ENCODE measurements at regions not wholly inside any gene's neighbourhood (a gene's known extent, or its start where the extent isn't known, plus 50 kb on each side); places are given as distances from the start of the nearest gene placed in this dataset.

DNA sequence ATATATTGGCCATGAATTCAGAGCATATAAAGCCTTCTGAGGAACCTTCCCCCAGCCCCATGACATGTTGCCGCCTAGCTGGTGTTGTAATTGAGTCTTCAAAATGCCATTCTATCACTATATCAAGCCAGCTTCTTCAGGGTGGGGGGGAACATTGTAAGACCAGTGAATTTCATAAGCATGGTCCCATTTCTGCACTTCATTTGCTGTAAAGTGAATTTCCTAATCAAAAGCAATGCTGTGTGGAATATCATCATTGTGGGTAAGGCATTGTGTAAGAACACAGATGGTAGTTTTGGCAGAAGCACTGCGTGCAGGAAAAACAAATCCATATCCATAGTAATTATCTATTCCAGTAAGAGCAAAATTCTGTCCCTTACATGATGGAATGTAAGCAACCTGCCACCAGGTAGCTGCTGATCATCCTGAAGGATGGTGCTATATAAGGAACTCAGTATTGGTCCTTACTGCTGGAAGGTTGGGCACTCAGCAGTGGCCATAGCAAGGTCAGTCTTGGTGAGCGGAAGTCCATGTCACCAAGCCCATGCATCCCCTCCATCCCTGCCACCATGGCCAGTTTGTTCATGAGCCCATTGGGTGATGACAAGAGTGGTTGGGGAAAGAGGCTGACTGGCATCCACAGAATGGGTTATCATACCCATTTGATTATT lies 159.4 kb downstream of the COPS8 start:
- no peak overlapping the region for H2AFZ ChIP-seq (ENCODE audit: low read depth, low read length)
- dilution Hi-C loops (cut with MboI; ENCODE audit: extremely low pct_ligation_motif_present, low sequenced_read_pairs) (no loop called here), intact Hi-C loops (cut with micrococcal nuclease) (no loop called here)
- H3K79me2 ChIP-seq (ENCODE audit: control insufficient read depth, insufficient read depth, low read length) = no peaks in the 10 kb centered on the region
- H3K4me3 ChIP-seq (replicated peaks in 1 of 3; ENCODE audit: insufficient read depth in 1 of 3, low read depth in 1 of 3, low read length in 3 of 3) = no peak overlapping the region
- no peaks in the 10 kb centered on the region for H3K9me1 ChIP-seq (replicated peaks; ENCODE audit: control insufficient read depth, extremely low read depth, insufficient read depth, low read length)
- no peaks in the 10 kb centered on the region for H4K20me1 ChIP-seq (replicated peaks; ENCODE audit: control insufficient read depth, extremely low read depth, insufficient read depth, low read length)
- H3K4me2 ChIP-seq (ENCODE audit: insufficient read depth, low read length) = no peak overlapping the region
- no peak overlapping the region for H3K9ac ChIP-seq (replicated peaks; ENCODE audit: extremely low read depth, insufficient read depth, low read length)
- no peak for TF ChIP-seq POLR2AphosphoS5 (IDR thresholded peaks at IDR 0.05; ENCODE audit: insufficient read depth, low read depth, low read length)
- no peak for TF ChIP-seq EZH2 (IDR thresholded peaks at IDR 0.05; ENCODE audit: borderline replicate concordance, low read depth, low read length, severe bottlenecking)
- no peak for TF ChIP-seq MYC (IDR thresholded peaks at IDR 0.05; ENCODE audit: low read depth, low read length)
- no peak for TF ChIP-seq GATA2 (IDR thresholded peaks at IDR 0.05; ENCODE audit: insufficient read depth, insufficient read length, low read depth, low read length)
- TF ChIP-seq, protein P1, sequence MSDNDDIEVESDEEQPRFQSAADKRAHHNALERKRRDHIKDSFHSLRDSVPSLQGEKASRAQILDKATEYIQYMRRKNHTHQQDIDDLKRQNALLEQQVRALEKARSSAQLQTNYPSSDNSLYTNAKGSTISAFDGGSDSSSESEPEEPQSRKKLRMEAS (IDR thresholded peaks at IDR 0.05; ENCODE audit: insufficient read depth, insufficient read length) = no peak
- no peak for TF ChIP-seq POLR2A (IDR thresholded peaks at IDR 0.05; ENCODE audit: low read depth, low read length)
- TF ChIP-seq JUN (IDR thresholded peaks at IDR 0.05; ENCODE audit: borderline replicate concordance, insufficient read depth, insufficient read length, low read depth) = no peak
- TF ChIP-seq CTCF (IDR thresholded peaks at IDR 0.05; ENCODE audit: extremely low read depth in 1 of 2, insufficient read depth in 1 of 2, low read depth in 1 of 2, low read length in 2 of 2) = no peak
- no peak for TF ChIP-seq FOS (IDR thresholded peaks at IDR 0.05; ENCODE audit: borderline replicate concordance, insufficient read depth, low read length)
- no peak overlapping the region for H3K27ac ChIP-seq (ENCODE audit: insufficient read depth, low read depth, low read length)
- H3K27me3 ChIP-seq (ENCODE audit: control insufficient read depth in 2 of 2, insufficient read depth in 2 of 2, low read length in 2 of 2) = peaks cover 0 to 5% of the 10 kb centered on the region in 2 experiments
- no peak for FAIRE-seq
- H3K36me3 ChIP-seq (ENCODE audit: control insufficient read depth in 2 of 2, extremely low read depth in 1 of 2, insufficient read depth in 2 of 2, low read length in 2 of 2) = no peaks in the 10 kb centered on the region
- BruUV-seq (replicated peaks) = no TSS peak
- H3K4me1 ChIP-seq (ENCODE audit: control insufficient read depth, extremely low read depth, insufficient read depth, low read length) = no peaks in the 10 kb centered on the region
- POLR2A ChIA-PET = no interaction called here
- no peaks in the 10 kb centered on the region for H3K9me3 ChIP-seq (replicated peaks; ENCODE audit: control insufficient read depth, insufficient read depth, low read length)
- no peak for DNase-seq (ENCODE audit: low read depth, low spot score)
- CTCF ChIA-PET = no interaction called here
